ENCODE measurements at regions not wholly inside any gene's neighbourhood (a gene's known extent, or its start where the extent isn't known, plus 50 kb on each side); places are given as distances from the start of the nearest gene placed in this dataset.

GRCh38 chr2:193556766-193557470 lies 1362.2 kb upstream of the TMEFF2 start:
- no peak for DNase-seq (ENCODE audit: low read depth)

DNA sequence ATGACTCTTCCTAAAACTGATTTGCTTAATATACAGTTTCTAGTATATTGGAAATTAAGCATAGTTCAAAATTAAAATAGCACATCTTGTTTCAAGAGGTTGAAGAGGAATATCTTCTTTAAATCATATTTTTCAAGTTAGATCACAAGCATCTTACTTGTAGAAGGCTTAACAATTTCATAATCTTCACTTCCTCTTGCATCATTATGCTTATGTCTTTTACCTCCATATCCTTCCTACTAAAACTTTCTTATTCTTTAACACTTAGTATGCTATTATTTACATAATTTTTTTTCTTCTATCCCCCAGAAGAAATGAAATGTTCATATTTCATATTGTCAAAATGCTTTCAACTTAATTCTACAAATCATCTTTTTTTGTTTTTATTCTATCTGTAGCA lies 1354.9 kb upstream of the TMEFF2 start:
- DNase-seq (ENCODE audit: low read depth): no peak

DNA sequence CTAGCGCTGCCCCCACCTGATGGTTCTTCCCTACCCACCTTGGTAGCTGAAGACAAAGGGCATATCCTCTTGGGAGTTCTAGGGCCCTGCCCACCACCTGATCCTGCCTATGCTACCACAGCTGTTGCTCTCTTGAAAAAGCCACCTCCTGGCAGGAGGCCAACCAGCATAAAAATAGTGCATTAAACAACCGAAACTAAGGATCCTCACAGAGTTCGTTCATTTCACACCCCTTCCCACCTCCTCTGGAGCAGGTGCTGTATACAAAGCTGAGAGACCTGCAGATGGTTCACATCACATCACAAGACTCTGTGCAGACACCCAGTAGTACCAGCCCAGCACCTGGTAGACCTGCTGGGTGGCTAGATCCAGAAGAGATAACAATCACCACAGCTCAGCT lies 1348.0 kb upstream of the TMEFF2 start:
- no peak for DNase-seq (ENCODE audit: low read depth)

GRCh38 chr2:193539188-193539587 lies 1344.5 kb upstream of the TMEFF2 start:
- no peak for DNase-seq (ENCODE audit: low read depth)

- no peak for DNase-seq (ENCODE audit: low read depth)
Observed at GRCh38 chr2:193538061-193538460, 1343.3 kb upstream of the TMEFF2 start.

DNA sequence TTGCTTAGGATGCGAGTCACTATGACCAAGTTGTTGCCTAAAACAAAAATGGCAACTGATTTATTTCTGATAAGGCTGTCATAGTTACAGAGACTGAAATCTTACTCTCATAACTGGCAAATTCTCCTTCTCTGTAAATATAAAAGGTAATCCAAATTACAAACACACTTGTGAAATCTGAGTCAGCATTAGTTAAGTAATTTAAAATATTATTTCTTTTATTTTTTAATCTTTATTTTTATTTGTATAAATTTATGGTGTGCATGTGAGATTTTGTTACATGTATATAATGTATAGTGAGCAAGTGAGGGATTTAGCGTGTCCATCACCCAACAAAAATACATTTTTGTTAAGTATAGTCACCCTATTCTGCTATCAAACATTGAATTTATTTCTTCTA lies 1342.8 kb upstream of the TMEFF2 start:
- no peak for DNase-seq (ENCODE audit: low read depth)

DNA sequence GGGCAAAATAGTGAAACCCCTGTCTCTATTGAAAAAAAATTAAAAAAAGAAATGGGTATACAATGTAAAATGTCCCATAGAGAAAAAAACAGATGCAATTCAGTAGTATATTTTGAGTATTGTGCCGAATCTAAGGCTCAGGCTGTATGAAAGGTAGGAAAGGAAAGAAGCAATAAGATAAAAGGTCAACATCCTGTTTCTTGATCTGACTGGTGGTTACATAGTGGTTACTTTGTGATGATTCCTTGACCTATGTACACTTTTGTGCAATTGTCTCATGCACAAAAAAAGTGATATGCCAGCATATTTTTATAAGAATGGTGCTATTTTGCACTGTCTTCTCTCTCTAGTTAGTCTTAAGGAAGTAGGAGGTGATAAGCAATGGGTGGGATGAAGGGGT lies 1333.7 kb upstream of the TMEFF2 start:
- no peak for DNase-seq (ENCODE audit: low read depth)

- no peak for DNase-seq (ENCODE audit: low read depth)
Observed at GRCh38 chr2:193527146-193527545, 1332.4 kb upstream of the TMEFF2 start.

- no peak for DNase-seq (ENCODE audit: low read depth)
Observed at GRCh38 chr2:193523662-193524061, 1328.9 kb upstream of the TMEFF2 start.

DNA sequence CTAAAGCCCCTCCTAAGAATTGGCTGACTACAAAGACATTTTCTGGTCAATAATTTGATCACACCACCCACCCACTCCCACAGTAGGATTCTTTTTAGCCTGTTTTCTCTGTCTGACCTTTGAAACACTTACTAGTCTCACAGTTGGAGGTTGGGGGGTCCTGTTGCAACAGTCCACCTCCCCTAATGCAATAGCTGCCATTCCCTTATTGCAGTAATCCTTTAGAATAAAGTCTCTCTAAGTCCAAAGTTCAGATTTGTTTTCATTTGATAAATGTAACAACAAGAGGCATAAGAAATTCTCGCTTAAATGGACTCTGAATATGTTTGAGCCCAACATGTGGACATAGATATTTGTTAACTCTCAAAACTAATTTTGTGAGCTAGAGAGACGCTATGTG lies 1326.8 kb upstream of the TMEFF2 start:
- no peak for DNase-seq (ENCODE audit: low read depth)

GRCh38 chr2:193520709-193521458 lies 1326.2 kb upstream of the TMEFF2 start:
- no peak for DNase-seq (ENCODE audit: low read depth)

DNA sequence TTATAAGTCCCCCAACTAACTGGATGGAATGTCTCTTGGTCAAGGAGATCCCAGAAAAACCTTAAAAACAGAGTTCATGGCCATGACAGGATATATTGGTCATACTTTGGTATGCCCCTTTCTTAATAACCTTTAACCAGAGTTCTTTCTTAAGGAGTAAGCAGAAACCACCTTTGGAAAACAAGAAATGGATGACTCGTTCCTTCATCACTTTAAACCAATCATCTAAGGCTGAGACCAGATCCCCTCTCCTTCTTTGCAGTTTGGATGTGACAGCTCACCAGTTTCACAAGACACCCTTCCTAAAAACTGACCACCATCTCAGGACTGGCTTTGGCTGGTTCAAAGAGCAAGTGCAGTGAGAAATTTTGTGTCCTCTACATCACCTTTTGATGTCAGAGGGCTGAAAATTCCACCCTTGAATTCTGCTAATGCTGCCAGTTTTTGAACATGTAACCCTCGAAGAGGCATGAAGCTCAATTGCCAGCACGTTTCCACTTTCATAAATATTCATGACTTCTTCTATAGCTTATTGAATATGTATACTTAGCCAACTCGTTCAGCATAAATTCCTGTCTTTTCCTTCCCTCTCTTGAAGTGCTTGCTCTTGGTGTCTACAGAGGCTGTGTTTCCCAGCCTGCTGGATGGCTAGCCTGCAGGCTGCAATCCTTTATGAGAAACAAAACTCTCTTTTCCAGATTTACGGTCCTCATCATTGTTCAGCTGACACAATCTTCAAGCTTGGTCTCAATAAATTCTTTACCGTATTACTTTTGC lies 1323.5 kb upstream of the TMEFF2 start:
- no peak for DNase-seq (ENCODE audit: low read depth)

DNA sequence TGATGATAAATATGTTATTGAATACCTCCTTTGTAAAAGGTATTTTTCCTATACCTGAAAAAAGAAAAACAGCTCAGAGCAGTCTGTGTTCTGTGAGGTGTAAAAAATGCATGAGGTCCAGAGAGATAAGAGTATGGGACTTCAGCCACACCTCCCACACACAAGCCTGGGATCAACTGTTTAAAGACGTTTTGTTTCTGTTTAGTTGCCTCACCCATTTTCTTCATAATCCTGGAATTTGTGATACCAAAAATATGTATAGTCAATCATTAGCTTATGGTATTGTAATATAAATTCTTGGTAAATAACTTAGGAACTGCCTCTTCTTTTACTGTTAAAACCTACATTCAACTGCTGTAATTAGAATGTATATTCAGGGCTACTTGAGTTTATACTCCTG lies 1322.9 kb upstream of the TMEFF2 start:
- DNase-seq (ENCODE audit: low read depth): no peak

GRCh38 chr2:193506035-193506434 lies 1311.3 kb upstream of the TMEFF2 start:
- no peak for DNase-seq (ENCODE audit: low read depth)

- DNase-seq (ENCODE audit: low read depth): no peak
Observed at GRCh38 chr2:193505620-193506019, 1310.9 kb upstream of the TMEFF2 start.

- DNase-seq (ENCODE audit: low read depth): no peak
Observed at GRCh38 chr2:193502363-193503035, 1307.8 kb upstream of the TMEFF2 start.

DNA sequence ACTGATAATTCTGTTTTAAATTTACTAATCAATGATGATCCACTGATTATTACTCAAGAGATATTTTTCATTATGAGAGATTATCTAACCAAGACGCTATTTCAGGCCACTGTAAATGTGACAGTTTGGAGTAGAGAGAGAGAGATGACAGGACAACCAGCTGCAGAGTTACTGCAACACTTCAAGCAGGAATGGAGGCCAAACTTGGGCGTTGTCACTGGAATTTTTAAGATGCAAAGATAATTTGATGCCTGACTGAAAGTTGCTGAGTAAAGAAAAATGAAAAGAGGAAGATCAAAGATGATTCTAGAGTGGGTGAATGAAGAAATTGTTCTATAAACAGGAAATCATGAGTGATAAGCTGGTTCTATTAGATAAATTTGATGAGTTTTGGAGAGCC lies 1302.1 kb upstream of the TMEFF2 start:
- DNase-seq (ENCODE audit: low read depth): no peak

DNA sequence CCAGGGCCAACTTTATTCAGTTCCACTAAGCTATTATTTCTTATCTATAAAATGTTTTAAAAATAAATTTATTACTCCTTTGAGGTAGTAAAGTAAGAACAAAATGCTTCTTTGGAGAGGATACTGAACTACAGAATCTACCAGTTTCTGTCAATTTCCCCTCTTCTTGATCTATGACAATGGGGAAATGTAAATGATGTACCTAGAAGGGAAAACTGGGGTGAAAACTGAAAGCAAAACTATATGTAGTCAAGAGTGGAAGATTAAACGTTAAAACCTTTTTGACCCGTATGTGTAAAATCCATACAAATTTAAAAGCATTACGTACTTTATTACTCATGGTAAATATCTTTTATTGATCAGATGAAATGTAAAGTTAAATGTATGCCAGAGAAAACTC lies 1287.8 kb upstream of the TMEFF2 start:
- DNase-seq (ENCODE audit: low read depth): no peak

DNA sequence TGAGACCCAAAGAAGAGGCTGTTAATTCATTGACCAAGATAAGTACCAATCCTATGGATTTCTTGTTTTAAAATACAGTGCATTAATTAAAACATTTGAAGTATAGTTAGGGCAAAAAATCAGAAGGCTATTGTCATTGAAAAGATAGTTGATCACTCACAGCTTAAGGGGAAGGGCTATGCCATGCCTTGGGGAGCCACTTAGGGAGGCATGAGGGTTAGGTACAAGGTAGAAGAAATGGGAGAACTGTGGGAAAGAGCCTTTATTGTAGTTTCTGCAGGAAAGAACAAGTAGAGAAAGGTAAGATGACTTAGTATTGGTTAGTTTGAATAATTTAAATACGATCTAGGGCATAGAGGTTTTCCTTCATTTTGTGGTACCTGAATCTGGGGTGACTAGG lies 1285.5 kb upstream of the TMEFF2 start:
- DNase-seq (ENCODE audit: low read depth): no peak

GRCh38 chr2:193476171-193476800 lies 1281.6 kb upstream of the TMEFF2 start:
- DNase-seq (ENCODE audit: low read depth): no peak

DNA sequence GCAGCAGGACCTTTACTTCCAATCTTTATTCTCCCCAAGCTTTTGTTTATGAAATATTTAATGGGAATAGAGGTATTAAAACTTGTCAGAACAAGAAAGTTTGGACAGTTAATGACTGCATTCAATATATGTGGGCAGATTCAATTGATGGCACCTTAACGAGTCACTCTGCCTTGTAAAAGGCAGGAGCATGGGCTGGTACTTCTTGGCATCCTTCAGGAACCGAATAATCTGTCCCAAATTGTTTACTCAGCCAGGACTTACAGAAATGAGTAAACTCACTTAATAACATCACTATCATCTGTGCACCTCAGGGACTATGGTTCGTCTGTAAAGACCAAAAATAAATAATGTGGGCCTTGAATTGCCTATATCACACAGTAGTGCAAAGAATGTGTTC lies 1280.3 kb upstream of the TMEFF2 start:
- no peak for DNase-seq (ENCODE audit: low read depth)

GRCh38 chr2:193469251-193469650 lies 1274.5 kb upstream of the TMEFF2 start:
- DNase-seq (ENCODE audit: low read depth): no peak

Data from activated T-cell treated with anti-CD3 and anti-CD28 coated beads for 24 hours (primary cell).